Hematopoietic multipotent progenitor cell treated with erythropoietin and hydrocortisone succinate and interleukin-3 and kit ligand, for 8 days (in vitro differentiated cells): ENCODE measurements at regions not wholly inside any gene's neighbourhood (a gene's known extent, or its start where the extent isn't known, plus 50 kb on each side); places are given as distances from the start of the nearest gene placed in this dataset.

Experiments
- DNase-seq: peaks from one replicate; pipeline ENCODE4 v3.0.0-alpha.2; 2015

GRCh38 chr13:34421858-34422475 lies 520.1 kb upstream of the NBEA start:
- DNase-seq, result no peak

- DNase-seq, result no peak
Observed at GRCh38 chr13:34422956-34423355, 519.1 kb upstream of the NBEA start.

- no peak for DNase-seq
Observed at GRCh38 chr13:34425327-34425949, 516.6 kb upstream of the NBEA start.

- DNase-seq, result no peak
Observed at GRCh38 chr13:34428911-34429310, 513.2 kb upstream of the NBEA start.

GRCh38 chr13:34430294-34430693 lies 511.8 kb upstream of the NBEA start:
- DNase-seq, result no peak

- DNase-seq, result no peak
Observed at GRCh38 chr13:34431827-34432581, 510.1 kb upstream of the NBEA start.

GRCh38 chr13:34435338-34435737 lies 506.7 kb upstream of the NBEA start:
- no peak for DNase-seq

- no peak for DNase-seq
Observed at GRCh38 chr13:34437873-34438272, 504.2 kb upstream of the NBEA start.

GRCh38 chr13:34452831-34453230 lies 489.2 kb upstream of the NBEA start:
- DNase-seq, result no peak

- no peak for DNase-seq
Observed at GRCh38 chr13:34458756-34459715, 483.0 kb upstream of the NBEA start.

GRCh38 chr13:34459856-34460255 lies 482.2 kb upstream of the NBEA start:
- DNase-seq, result no peak

GRCh38 chr13:34462843-34463242 lies 479.2 kb upstream of the NBEA start:
- DNase-seq, result no peak

- no peak for DNase-seq
Observed at GRCh38 chr13:34464011-34464410, 478.1 kb upstream of the NBEA start.

GRCh38 chr13:34465423-34465922 lies 476.6 kb upstream of the NBEA start:
- DNase-seq, result no peak

- no peak for DNase-seq
Observed at GRCh38 chr13:34466301-34466700, 475.8 kb upstream of the NBEA start.

- DNase-seq, result no peak
Observed at GRCh38 chr13:34467450-34468083, 474.5 kb upstream of the NBEA start.

GRCh38 chr13:34469196-34469986 lies 472.7 kb upstream of the NBEA start:
- no peak for DNase-seq

GRCh38 chr13:34474187-34474868 lies 467.7 kb upstream of the NBEA start:
- no peak for DNase-seq

GRCh38 chr13:34478376-34478775 lies 463.7 kb upstream of the NBEA start:
- no peak for DNase-seq

- DNase-seq, result no peak
Observed at GRCh38 chr13:34502011-34502410, 440.1 kb upstream of the NBEA start.

- no peak for DNase-seq
Observed at GRCh38 chr13:34502621-34503020, 439.4 kb upstream of the NBEA start.
